Stomach smooth muscle (tissue), 2 donors: ENCODE measurements at regions not wholly inside any gene's neighbourhood (a gene's known extent, or its start where the extent isn't known, plus 50 kb on each side); places are given as distances from the start of the nearest gene placed in this dataset.

Source experiments
- H3K27ac ChIP-seq: one replicate; pipeline ENCODE4 v1.7.0; 2013; ENCODE audit warnings: mild to moderate bottlenecking, low read length, inconsistent platforms
- H3K27me3 ChIP-seq, 2 donors: one replicate each; pipeline ENCODE4 v1.7.0; 2013; ENCODE audit warnings: low read length in 2 of 2; ENCODE audit not compliant: insufficient read depth in 2 of 2, control insufficient read depth in 1 of 2
- H3K36me3 ChIP-seq, 2 donors: one replicate each; pipeline ENCODE4 v1.7.0; 2013; ENCODE audit warnings: low read length in 2 of 2; ENCODE audit not compliant: control insufficient read depth in 2 of 2, insufficient read depth in 2 of 2
- H3K4me1 ChIP-seq: one replicate; pipeline ENCODE4 v1.7.0; 2013; ENCODE audit warnings: low read length; ENCODE audit not compliant: control insufficient read depth, insufficient read depth
- H3K4me3 ChIP-seq, 2 donors: one replicate each; pipeline ENCODE4 v1.7.0; 2013; ENCODE audit warnings: low read length in 2 of 2
- H3K9ac ChIP-seq, 2 donors: one replicate each; pipeline ENCODE4 v1.7.0; 2013; ENCODE audit warnings: low read length in 2 of 2, mild to moderate bottlenecking in 1 of 2
- H3K9me3 ChIP-seq, 2 donors: one replicate each; pipeline ENCODE4 v1.7.0; 2013; ENCODE audit warnings: low read length in 2 of 2; ENCODE audit not compliant: control insufficient read depth in 2 of 2
- donor health status: healthy.
- donor health status: Pancreatic carcinoma.

GRCh38 chr13:34863360-34864135 is 78.5 kb upstream of the NBEA start:
- no peaks in the 10 kb centered on the region for H3K36me3 ChIP-seq
- no peaks in the 10 kb centered on the region for H3K27me3 ChIP-seq
- no peaks in the 10 kb centered on the region for H3K9me3 ChIP-seq
- no peak overlapping the region for H3K27ac ChIP-seq
- H3K4me1 ChIP-seq = no peaks in the 10 kb centered on the region
- no peak overlapping the region for H3K4me3 ChIP-seq
- H3K9ac ChIP-seq = no peak overlapping the region

GRCh38 chr13:34864671-34865070 is 77.4 kb upstream of the NBEA start:
- H3K4me1 ChIP-seq = no peaks in the 10 kb centered on the region
- H3K36me3 ChIP-seq = no peaks in the 10 kb centered on the region
- H3K9ac ChIP-seq = no peak overlapping the region
- no peak overlapping the region for H3K27ac ChIP-seq
- no peak overlapping the region for H3K4me3 ChIP-seq
- H3K9me3 ChIP-seq = no peaks in the 10 kb centered on the region
- H3K27me3 ChIP-seq = no peaks in the 10 kb centered on the region

GRCh38 chr13:34867590-34867989 is 74.5 kb upstream of the NBEA start:
- Histone ChIP-seq H3K9me3 (no peaks in the 10 kb centered on the region), H3K27me3 (no peaks in the 10 kb centered on the region), H3K36me3 (no peaks in the 10 kb centered on the region), H3K27ac (no peak overlapping the region), H3K4me3 (no peak overlapping the region), H3K9ac (no peak overlapping the region), H3K4me1 (no peaks in the 10 kb centered on the region)

- no peaks in the 10 kb centered on the region for H3K27me3 ChIP-seq
- no peaks in the 10 kb centered on the region for H3K36me3 ChIP-seq
- no peak overlapping the region for H3K9ac ChIP-seq
- H3K4me1 ChIP-seq = no peaks in the 10 kb centered on the region
- no peak overlapping the region for H3K27ac ChIP-seq
- no peaks in the 10 kb centered on the region for H3K9me3 ChIP-seq
- no peak overlapping the region for H3K4me3 ChIP-seq
Measured at GRCh38 chr13:34868733-34869132, 73.3 kb upstream of the NBEA start.

- no peak overlapping the region for H3K27ac ChIP-seq
- no peak overlapping the region for H3K9ac ChIP-seq
- no peaks in the 10 kb centered on the region for H3K27me3 ChIP-seq
- no peaks in the 10 kb centered on the region for H3K4me1 ChIP-seq
- H3K4me3 ChIP-seq = no peak overlapping the region
- H3K9me3 ChIP-seq = no peaks in the 10 kb centered on the region
- H3K36me3 ChIP-seq = no peaks in the 10 kb centered on the region
Measured at GRCh38 chr13:34869696-34870095, 72.4 kb upstream of the NBEA start.

GRCh38 chr13:34878329-34878728 is 63.7 kb upstream of the NBEA start:
- Histone ChIP-seq H3K27ac (no peak overlapping the region), H3K4me1 (no peaks in the 10 kb centered on the region), H3K4me3 (no peak overlapping the region), H3K36me3 (no peaks in the 10 kb centered on the region), H3K9ac (no peak overlapping the region), H3K27me3 (no peaks in the 10 kb centered on the region), H3K9me3 (no peaks in the 10 kb centered on the region)

GRCh38 chr13:34879851-34880250 is 62.2 kb upstream of the NBEA start:
- H3K9ac ChIP-seq = no peak overlapping the region

GRCh38 chr13:34881494-34881893 is 60.6 kb upstream of the NBEA start:
- no peaks in the 10 kb centered on the region for H3K9me3 ChIP-seq
- H3K36me3 ChIP-seq = no peaks in the 10 kb centered on the region
- no peak overlapping the region for H3K9ac ChIP-seq
- no peak overlapping the region for H3K4me3 ChIP-seq
- H3K27me3 ChIP-seq = no peaks in the 10 kb centered on the region
- no peak overlapping the region for H3K27ac ChIP-seq
- H3K4me1 ChIP-seq = no peaks in the 10 kb centered on the region

More at GRCh38 chr13:34879851-34880250, 62.2 kb upstream of the NBEA start:
- no peak overlapping the region for H3K4me3 ChIP-seq
- H3K36me3 ChIP-seq = no peaks in the 10 kb centered on the region
- no peaks in the 10 kb centered on the region for H3K4me1 ChIP-seq
- H3K27me3 ChIP-seq = no peaks in the 10 kb centered on the region
- no peaks in the 10 kb centered on the region for H3K9me3 ChIP-seq
- H3K27ac ChIP-seq = no peak overlapping the region

- Histone ChIP-seq H3K9ac (no peak overlapping the region), H3K4me3 (no peak overlapping the region), H3K4me1 (no peaks in the 10 kb centered on the region), H3K27ac (no peak overlapping the region), H3K36me3 (no peaks in the 10 kb centered on the region), H3K9me3 (no peaks in the 10 kb centered on the region), H3K27me3 (no peaks in the 10 kb centered on the region)
Measured at GRCh38 chr13:34883396-34883795, 58.7 kb upstream of the NBEA start.

GRCh38 chr13:34884366-34884765 is 57.7 kb upstream of the NBEA start:
- no peaks in the 10 kb centered on the region for H3K9me3 ChIP-seq

GRCh38 chr13:34886121-34886875 is 55.8 kb upstream of the NBEA start:
- Histone ChIP-seq H3K36me3 (no peaks in the 10 kb centered on the region), H3K27ac (no peak overlapping the region), H3K4me1 (no peaks in the 10 kb centered on the region), H3K9me3 (no peaks in the 10 kb centered on the region), H3K4me3 (no peak overlapping the region), H3K27me3 (no peaks in the 10 kb centered on the region), H3K9ac (no peak overlapping the region)

More at GRCh38 chr13:34884366-34884765, 57.7 kb upstream of the NBEA start:
- no peaks in the 10 kb centered on the region for H3K27me3 ChIP-seq
- no peak overlapping the region for H3K9ac ChIP-seq
- no peak overlapping the region for H3K4me3 ChIP-seq
- no peaks in the 10 kb centered on the region for H3K36me3 ChIP-seq
- H3K27ac ChIP-seq = no peak overlapping the region
- no peaks in the 10 kb centered on the region for H3K4me1 ChIP-seq
